Liver (tissue), 8 donors: ENCODE measurements at regions not wholly inside any gene's neighbourhood (a gene's known extent, or its start where the extent isn't known, plus 50 kb on each side); places are given as distances from the start of the nearest gene placed in this dataset.

Experiments used
- DNase-seq: peaks from one replicate; pipeline ENCODE4 v3.0.0-alpha.2; 2017; ENCODE audit warnings: low spot score
- H3K27ac ChIP-seq, 2 donors: one replicate each; pipeline ENCODE4 v1.7.0; 2013; ENCODE audit warnings: inconsistent platforms in 2 of 2, low read length in 2 of 2, control low read depth in 1 of 2, low read depth in 1 of 2, mild to moderate bottlenecking in 1 of 2
- H3K27me3 ChIP-seq, 4 donors: one replicate each; pipeline versions ENCODE4 v1.6.1 to v1.7.0; 2013; ENCODE audit warnings: low read length in 3 of 4, inconsistent platforms in 1 of 4, mild to moderate bottlenecking in 1 of 4, moderate library complexity in 1 of 4; ENCODE audit not compliant: control insufficient read depth in 4 of 4, insufficient read depth in 4 of 4
- H3K36me3 ChIP-seq, 4 donors: one replicate each; pipeline versions ENCODE4 v1.6.1 to v1.7.0; 2013; ENCODE audit warnings: low read length in 3 of 4, mild to moderate bottlenecking in 3 of 4, low read depth in 1 of 4, moderate library complexity in 1 of 4; ENCODE audit not compliant: control insufficient read depth in 4 of 4, insufficient read depth in 3 of 4
- H3K4me1 ChIP-seq, 4 donors: one replicate each; pipeline versions ENCODE4 v1.6.1 to v1.7.0; 2013; ENCODE audit warnings: low read length in 3 of 4, mild to moderate bottlenecking in 3 of 4, moderate library complexity in 1 of 4; ENCODE audit not compliant: control insufficient read depth in 4 of 4, insufficient read depth in 4 of 4
- H3K4me3 ChIP-seq, 3 donors: one replicate each; pipeline versions ENCODE4 v1.6.1 to v1.7.0; 2013; ENCODE audit warnings: low read length in 3 of 3, control low read depth in 1 of 3, low read depth in 1 of 3, mild to moderate bottlenecking in 1 of 3
- H3K9ac ChIP-seq, 2 donors: one replicate each; pipeline ENCODE4 v1.7.0; 2013; ENCODE audit warnings: low read length in 2 of 2, mild to moderate bottlenecking in 2 of 2, moderate library complexity in 2 of 2, control low read depth in 1 of 2, low read depth in 1 of 2
- H3K9me3 ChIP-seq, 4 donors: one replicate each; pipeline versions ENCODE4 v1.6.1 to v1.7.0; 2013; ENCODE audit warnings: low read length in 3 of 4; ENCODE audit not compliant: control insufficient read depth in 4 of 4
- ATF3 ChIP-seq: IDR thresholded peaks from 2 replicates; pipeline ENCODE4 v1.6.1; 2016; ENCODE audit warnings: antibody characterized with exemption
- CTCF ChIP-seq: fragments of 150-350 bp; IDR thresholded peaks from 2 replicates; pipeline ENCODE4 v1.5.1; 2017; ENCODE audit warnings: improper control_type of control experiment, low read depth, low read length; ENCODE audit not compliant: missing input control
- EGR1 ChIP-seq, 2 donors: IDR thresholded peaks; 2 replicates each; pipeline ENCODE4 v1.6.1; 2016 to 2018; ENCODE audit warnings: antibody characterized with exemption in 2 of 2, low read depth in 2 of 2
- FOXA1 ChIP-seq: IDR thresholded peaks from 2 replicates; pipeline ENCODE4 v1.6.1; 2016; ENCODE audit warnings: antibody characterized with exemption
- FOXA2 ChIP-seq: IDR thresholded peaks from 2 replicates; pipeline ENCODE4 v1.6.1; 2016; ENCODE audit warnings: antibody characterized with exemption
- GABPA ChIP-seq, 2 donors: IDR thresholded peaks in 1 of 2; conservative IDR thresholded peaks in 1 of 2; 2 replicates each; pipeline ENCODE4 v1.6.1; 2016; ENCODE audit warnings: antibody characterized with exemption in 2 of 2, mild to moderate bottlenecking in 1 of 2, moderate library complexity in 1 of 2
- HNF4A ChIP-seq, 2 donors: conservative IDR thresholded peaks; 2 replicates each; pipeline ENCODE4 v1.6.1; 2016; ENCODE audit warnings: antibody characterized with exemption in 2 of 2, mild to moderate bottlenecking in 2 of 2
- HNF4G ChIP-seq: IDR thresholded peaks from 2 replicates; pipeline ENCODE4 v1.6.1; 2016; ENCODE audit warnings: antibody characterized with exemption
- JUND ChIP-seq, 2 donors: IDR thresholded peaks; 2 replicates each; pipeline ENCODE4 v1.6.1; 2016; ENCODE audit warnings: antibody characterized with exemption in 2 of 2
- MAX ChIP-seq: IDR thresholded peaks from 2 replicates; pipeline ENCODE4 v1.6.1; 2016; ENCODE audit warnings: antibody characterized with exemption
- NR2F2 ChIP-seq: IDR thresholded peaks from 2 replicates; pipeline ENCODE4 v1.6.1; 2016; ENCODE audit warnings: antibody characterized with exemption
- RAD21 ChIP-seq, 2 donors: IDR thresholded peaks; 2 replicates each; pipeline ENCODE4 v1.6.1; 2016; ENCODE audit warnings: antibody characterized with exemption in 2 of 2, mild to moderate bottlenecking in 2 of 2
- REST ChIP-seq: IDR thresholded peaks from 2 replicates; pipeline ENCODE4 v1.6.1; 2016; ENCODE audit warnings: antibody characterized with exemption, mild to moderate bottlenecking
- RXRA ChIP-seq, 2 donors: IDR thresholded peaks; 2 replicates each; pipeline ENCODE4 v1.6.1; 2017 to 2018; ENCODE audit warnings: antibody characterized with exemption in 2 of 2, mild to moderate bottlenecking in 1 of 2
- SP1 ChIP-seq: IDR thresholded peaks from 2 replicates; pipeline ENCODE4 v1.6.1; 2018; ENCODE audit warnings: antibody characterized with exemption, mild to moderate bottlenecking
- TAF1 ChIP-seq: conservative IDR thresholded peaks from 2 replicates; pipeline ENCODE4 v1.6.1; 2016; ENCODE audit warnings: antibody characterized with exemption, mild to moderate bottlenecking
- YY1 ChIP-seq: IDR thresholded peaks from 2 replicates; pipeline ENCODE4 v1.6.1; 2016; ENCODE audit warnings: antibody characterized with exemption, mild to moderate bottlenecking
- ZBTB33 ChIP-seq: IDR thresholded peaks from 2 replicates; pipeline ENCODE4 v1.6.1; 2016; ENCODE audit warnings: antibody characterized with exemption
- WGBS: extraction: QIAGEN DNeasy Blood & Tissue Kit; methylation state at CpG from one replicate; pipeline ENCODE4 v1.1.7; 2013; 5-methylcytosine and 5-hydroxymethylcytosine counted together
- donor health status: healthy.
- donor health status: healthy.
- donor health status: healthy.
- donor health status: healthy.
- donor health status: healthy.

GRCh38 chr2:240257940-240258580, 117.6 kb upstream of the OTOS start:
- Histone ChIP-seq H3K4me1 (no peaks in the 10 kb centered on the region), H3K9me3 (peaks cover 0 to 5% (median 0%) of the 10 kb centered on the region in 4 donors), H3K27ac (no peak overlapping the region), H3K27me3 (no peaks in the 10 kb centered on the region), H3K4me3 (no peak overlapping the region), H3K9ac (no peak overlapping the region), H3K36me3 (no peaks in the 10 kb centered on the region)
- DNase-seq = no peak
- WGBS = 95% methylated on average over 23 of the region's 23 CpGs
- TF ChIP-seq ATF3 (no peak), HNF4A (conservative IDR thresholded peaks at IDR 0.05) (no peak), MAX (no peak), JUND (IDR thresholded peaks at IDR 0.05) (no peak), YY1 (no peak), TAF1 (no peak), RAD21 (IDR thresholded peaks at IDR 0.05) (no peak), FOXA1 (no peak), CTCF (no peak), EGR1 (IDR thresholded peaks at IDR 0.05; ENCODE audit: low read depth in 2 of 2) (no peak), RXRA (IDR thresholded peaks at IDR 0.05) (no peak), REST (no peak), FOXA2 (no peak), ZBTB33 (no peak), SP1 (no peak), GABPA (IDR thresholded peaks at IDR 0.05 in 1 of 2, conservative IDR thresholded peaks at IDR 0.05 in 1 of 2) (no peak), NR2F2 (no peak), HNF4G (no peak)
